Neural crest cell (in vitro differentiated cells): ENCODE measurements at regions not wholly inside any gene's neighbourhood (a gene's known extent, or its start where the extent isn't known, plus 50 kb on each side); places are given as distances from the start of the nearest gene placed in this dataset. TPM values are rescaled to one million over a fixed set of nuclear protein-coding genes. Genes with fewer than 3 reads are reported as not detected.

ENCODE experiments used
- microRNA-seq: library from miRNA; unstranded; fragments of <30 nt; microRNA quantifications from one replicate; pipeline ENCODE4, GENCODE V29; 2020

Small RNA genes in the stretch of these regions (microRNA-seq; reads per million reads assigned to microRNA genes)
- not detected for gene MIR4436B2
